Gastrocnemius medialis (tissue), 4 donors: ENCODE measurements at regions not wholly inside any gene's neighbourhood (a gene's known extent, or its start where the extent isn't known, plus 50 kb on each side); places are given as distances from the start of the nearest gene placed in this dataset.

Experiments used
- POLR2A ChIP-seq, 2 donors: fragments of 450-650 bp; IDR thresholded peaks; one replicate each; pipeline ENCODE4 v1.6.1; 2017; ENCODE audit warnings: antibody characterized with exemption in 2 of 2, mild to moderate bottlenecking in 2 of 2, moderate library complexity in 2 of 2
- TF ChIP-seq, protein P1 (sequence below), 5 experiments: fragments of 450-650 bp in 3 of 5; fragments of 200-600 bp in 2 of 5; sonication (generic) in 2 of 5; IDR thresholded peaks in 4 of 5; conservative IDR thresholded peaks in 1 of 5; 1 replicate in 4 of 5; 2 replicates in 1 of 5; pipeline ENCODE4 v1.5.1; 2016 to 2019; ENCODE audit warnings: antibody characterized with exemption in 5 of 5, mild to moderate bottlenecking in 3 of 5, moderate library complexity in 3 of 5

DNA sequence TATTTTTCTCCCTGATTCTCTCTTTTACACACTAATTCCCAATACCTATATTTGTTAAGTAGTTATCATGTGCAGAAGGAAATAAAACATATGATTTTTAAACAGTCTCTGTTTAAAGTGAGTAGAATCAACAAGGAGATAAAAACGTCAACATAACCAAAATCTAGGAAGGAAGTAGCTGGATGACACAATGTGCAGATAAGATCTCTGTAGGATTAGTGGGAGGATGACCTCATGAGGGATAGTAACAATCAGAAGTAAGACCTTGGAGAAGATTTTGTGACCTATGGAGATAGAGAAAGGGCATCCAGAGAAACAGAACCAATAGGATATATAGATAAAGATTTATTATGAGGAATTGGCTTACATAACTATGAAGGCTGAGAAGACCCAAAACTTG is 262.6 kb upstream of the CDH11 start:
- TF ChIP-seq, protein P1, sequence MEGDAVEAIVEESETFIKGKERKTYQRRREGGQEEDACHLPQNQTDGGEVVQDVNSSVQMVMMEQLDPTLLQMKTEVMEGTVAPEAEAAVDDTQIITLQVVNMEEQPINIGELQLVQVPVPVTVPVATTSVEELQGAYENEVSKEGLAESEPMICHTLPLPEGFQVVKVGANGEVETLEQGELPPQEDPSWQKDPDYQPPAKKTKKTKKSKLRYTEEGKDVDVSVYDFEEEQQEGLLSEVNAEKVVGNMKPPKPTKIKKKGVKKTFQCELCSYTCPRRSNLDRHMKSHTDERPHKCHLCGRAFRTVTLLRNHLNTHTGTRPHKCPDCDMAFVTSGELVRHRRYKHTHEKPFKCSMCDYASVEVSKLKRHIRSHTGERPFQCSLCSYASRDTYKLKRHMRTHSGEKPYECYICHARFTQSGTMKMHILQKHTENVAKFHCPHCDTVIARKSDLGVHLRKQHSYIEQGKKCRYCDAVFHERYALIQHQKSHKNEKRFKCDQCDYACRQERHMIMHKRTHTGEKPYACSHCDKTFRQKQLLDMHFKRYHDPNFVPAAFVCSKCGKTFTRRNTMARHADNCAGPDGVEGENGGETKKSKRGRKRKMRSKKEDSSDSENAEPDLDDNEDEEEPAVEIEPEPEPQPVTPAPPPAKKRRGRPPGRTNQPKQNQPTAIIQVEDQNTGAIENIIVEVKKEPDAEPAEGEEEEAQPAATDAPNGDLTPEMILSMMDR (IDR thresholded peaks at IDR 0.05 in 4 of 5, conservative IDR thresholded peaks at IDR 0.05 in 1 of 5) = no peak
- TF ChIP-seq POLR2A (IDR thresholded peaks at IDR 0.05) = no peak
